ENCODE measurements at regions not wholly inside any gene's neighbourhood (a gene's known extent, or its start where the extent isn't known, plus 50 kb on each side); places are given as distances from the start of the nearest gene placed in this dataset.

- intact Hi-C loops (cut with DNase I) = no loop called here
- no peaks in the 10 kb centered on the region for H3K36me3 ChIP-seq
- no peaks in the 10 kb centered on the region for H3K4me1 ChIP-seq (ENCODE audit: insufficient read depth)
- no peak overlapping the region for H3K27ac ChIP-seq
- TF ChIP-seq EP300 (IDR thresholded peaks at IDR 0.05) (no peak), POLR2A (IDR thresholded peaks at IDR 0.05) (no peak), CTCF (IDR thresholded peaks at IDR 0.05) (no peak)
- DNase-seq = no peak
- no peak overlapping the region for H3K4me3 ChIP-seq
- no peaks in the 10 kb centered on the region for H3K27me3 ChIP-seq
- no peaks in the 10 kb centered on the region for H3K9me3 ChIP-seq
- 80 to 94% (median 86%) methylated on average over 1 of the region's 1 CpG for WGBS, 3 donors
Measured at GRCh38 chr4:58144721-58145120, 1034.5 kb upstream of the IGFBP7 start.

GRCh38 chr4:58138786-58139668, 1028.8 kb upstream of the IGFBP7 start:
- DNase-seq = no peak
- H3K27ac ChIP-seq = no peak overlapping the region
- TF ChIP-seq CTCF (IDR thresholded peaks at IDR 0.05) (no peak), EP300 (IDR thresholded peaks at IDR 0.05) (no peak)
- H3K4me1 ChIP-seq (ENCODE audit: insufficient read depth) = no peaks in the 10 kb centered on the region
- no peaks in the 10 kb centered on the region for H3K27me3 ChIP-seq
- WGBS, 3 donors = 37 to 41% (median 37%) methylated on average over 3 of the region's 3 CpGs
- no peak overlapping the region for H3K4me3 ChIP-seq
- no peaks in the 10 kb centered on the region for H3K9me3 ChIP-seq
- intact Hi-C loops (cut with DNase I) = no loop called here
- H3K36me3 ChIP-seq = no peaks in the 10 kb centered on the region

GRCh38 chr4:58136604-58137003, 1026.4 kb upstream of the IGFBP7 start:
- Histone ChIP-seq H3K27me3 (no peaks in the 10 kb centered on the region), H3K36me3 (no peaks in the 10 kb centered on the region), H3K4me3 (no peak overlapping the region), H3K9me3 (no peaks in the 10 kb centered on the region), H3K27ac (no peak overlapping the region), H3K4me1 (ENCODE audit: insufficient read depth) (no peaks in the 10 kb centered on the region)
- DNase-seq = no peak
- TF ChIP-seq EP300 (IDR thresholded peaks at IDR 0.05) (no peak), CTCF (IDR thresholded peaks at IDR 0.05) (no peak), POLR2A (IDR thresholded peaks at IDR 0.05) (no peak)
- intact Hi-C loops (cut with DNase I) = no loop called here
- 86 to 92% (median 91%) methylated on average over 5 of the region's 5 CpGs for WGBS, 3 donors

GRCh38 chr4:58127680-58128079, 1017.5 kb upstream of the IGFBP7 start:
- H3K36me3 ChIP-seq = no peaks in the 10 kb centered on the region
- TF ChIP-seq POLR2A (IDR thresholded peaks at IDR 0.05) (no peak), EP300 (IDR thresholded peaks at IDR 0.05) (no peak), CTCF (IDR thresholded peaks at IDR 0.05) (no peak)
- intact Hi-C loops (cut with DNase I) = no loop called here
- no peaks in the 10 kb centered on the region for H3K9me3 ChIP-seq
- H3K4me3 ChIP-seq = no peak overlapping the region
- WGBS, 3 donors = 85 to 93% (median 87%) methylated on average over 1 of the region's 1 CpG
- no peaks in the 10 kb centered on the region for H3K27me3 ChIP-seq
- H3K27ac ChIP-seq = no peak overlapping the region
- no peaks in the 10 kb centered on the region for H3K4me1 ChIP-seq (ENCODE audit: insufficient read depth)
- no peak for DNase-seq
